ENCODE measurements at regions not wholly inside any gene's neighbourhood (a gene's known extent, or its start where the extent isn't known, plus 50 kb on each side); places are given as distances from the start of the nearest gene placed in this dataset.

GRCh38 chr2:195330513-195330956, 326.5 kb upstream of the SLC39A10 start (continued):
- TF ChIP-seq HDAC6 (IDR thresholded peaks at IDR 0.05; ENCODE audit: low read depth, low read length) (no peak), RXRA (IDR thresholded peaks at IDR 0.05; ENCODE audit: insufficient read depth, low read depth, low read length) (no peak), CHD1 (IDR thresholded peaks at IDR 0.05; ENCODE audit: low read depth, low read length) (no peak), CHD7 (IDR thresholded peaks at IDR 0.05; ENCODE audit: insufficient replicate concordance, low read length) (no peak), RFX5 (IDR thresholded peaks at IDR 0.05; ENCODE audit: borderline replicate concordance, low read depth, low read length) (no peak)
